ENCODE measurements at regions not wholly inside any gene's neighbourhood (a gene's known extent, or its start where the extent isn't known, plus 50 kb on each side); places are given as distances from the start of the nearest gene placed in this dataset.

DNA sequence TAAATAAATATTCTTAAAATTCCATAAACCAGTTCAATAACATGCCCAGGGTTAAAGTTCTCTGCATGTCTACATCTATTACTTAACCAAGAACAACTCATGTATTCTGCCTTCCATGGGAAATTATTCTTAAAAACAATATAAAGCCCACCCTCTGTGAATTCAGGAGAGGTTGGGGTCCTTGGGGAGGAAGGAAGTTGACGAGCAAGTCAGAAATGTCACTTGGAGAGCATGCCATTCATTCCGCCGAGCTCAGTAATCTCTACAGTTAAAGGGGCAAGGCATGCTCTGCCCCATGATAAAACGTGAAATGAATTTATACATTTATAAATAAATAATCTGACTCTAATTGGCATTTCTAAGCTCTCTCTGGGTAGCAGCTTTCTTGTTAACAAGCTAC lies 405.1 kb downstream of the TOX3 start (continued):
- TF ChIP-seq, protein P1, sequence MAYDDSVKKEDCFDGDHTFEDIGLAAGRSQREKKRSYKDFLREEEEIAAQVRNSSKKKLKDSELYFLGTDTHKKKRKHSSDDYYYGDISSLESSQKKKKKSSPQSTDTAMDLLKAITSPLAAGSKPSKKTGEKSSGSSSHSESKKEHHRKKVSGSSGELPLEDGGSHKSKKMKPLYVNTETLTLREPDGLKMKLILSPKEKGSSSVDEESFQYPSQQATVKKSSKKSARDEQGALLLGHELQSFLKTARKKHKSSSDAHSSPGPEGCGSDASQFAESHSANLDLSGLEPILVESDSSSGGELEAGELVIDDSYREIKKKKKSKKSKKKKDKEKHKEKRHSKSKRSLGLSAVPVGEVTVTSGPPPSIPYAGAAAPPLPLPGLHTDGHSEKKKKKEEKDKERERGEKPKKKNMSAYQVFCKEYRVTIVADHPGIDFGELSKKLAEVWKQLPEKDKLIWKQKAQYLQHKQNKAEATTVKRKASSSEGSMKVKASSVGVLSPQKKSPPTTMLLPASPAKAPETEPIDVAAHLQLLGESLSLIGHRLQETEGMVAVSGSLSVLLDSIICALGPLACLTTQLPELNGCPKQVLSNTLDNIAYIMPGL (CRISPR knock-in tag; IDR thresholded peaks at IDR 0.05; ENCODE audit: borderline replicate concordance in 1 of 2, low read depth in 1 of 2): no peak
- TF ChIP-seq EP300 (IDR thresholded peaks at IDR 0.05; ENCODE audit: low read depth in 2 of 2, low read length in 2 of 2): no peak
- no peak for TF ChIP-seq EP300 (CRISPR knock-in tag; IDR thresholded peaks at IDR 0.05; ENCODE audit: borderline replicate concordance)
- TF ChIP-seq KLF6 (CRISPR knock-in tag; IDR thresholded peaks at IDR 0.05): no peak
- TF ChIP-seq ATF1 (CRISPR knock-in tag; IDR thresholded peaks at IDR 0.05): no peak
- TF ChIP-seq ZNF543 (CRISPR knock-in tag; IDR thresholded peaks at IDR 0.05): no peak
- no peak for TF ChIP-seq ZNF354B (CRISPR knock-in tag; IDR thresholded peaks at IDR 0.05)

DNA sequence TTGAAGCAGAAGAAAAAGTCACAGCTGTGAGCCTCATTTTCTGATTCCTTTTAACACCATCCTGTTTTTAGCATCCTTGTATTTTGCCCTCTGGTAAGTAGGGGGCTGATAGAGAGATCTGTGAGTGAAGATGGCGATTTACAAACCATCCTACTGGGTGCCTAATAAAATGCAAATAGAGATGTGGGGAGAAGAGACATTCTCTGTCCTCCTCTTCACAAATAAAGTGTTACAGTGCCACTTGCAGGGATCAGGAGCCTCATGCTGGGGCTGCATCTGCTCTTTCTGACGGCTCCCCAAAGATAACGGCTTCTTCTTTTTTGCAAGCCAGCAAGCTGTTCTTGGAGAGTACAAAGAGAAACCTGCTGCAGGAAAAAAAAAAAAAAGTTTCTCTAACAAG lies 418.6 kb downstream of the TOX3 start:
- FAIRE-seq (no peak), DNase-seq (ENCODE audit: low spot score) (no peak), ATAC-seq (no peak)
- in situ Hi-C loops (cut with HindIII; ENCODE audit: extremely low pct_ligation_motif_present, low pct_unique_long_range_greater_than_20kb): no loop called here
- H3K36me3 ChIP-seq (replicated peaks in 1 of 2; ENCODE audit: control insufficient read depth in 1 of 2, insufficient read depth in 2 of 2, low read length in 2 of 2): no peaks in the 10 kb centered on the region
- no peak overlapping the region for H3K9ac ChIP-seq (ENCODE audit: insufficient read depth, low read depth, low read length)
- no TSS peak for BruUV-seq (replicated peaks)
- H3K4me2 ChIP-seq (ENCODE audit: low read depth, low read length): no peak overlapping the region
- H3K4me1 ChIP-seq (ENCODE audit: insufficient read depth, low read length): no peaks in the 10 kb centered on the region
- intact Hi-C loops (cut with micrococcal nuclease; ENCODE audit: unreplicated experiment): no loop called here
- no peaks in the 10 kb centered on the region for H3K9me3 ChIP-seq (ENCODE audit: low read length)
- no peak overlapping the region for H3K27ac ChIP-seq (ENCODE audit: extremely low read length, insufficient read depth, low read length)
- POLR2A ChIA-PET: no interaction called here
- CTCF ChIA-PET (ENCODE audit: low intra/inter-chr PET ratio, low total read pairs): no interaction called here
- H3K4me3 ChIP-seq (replicated peaks in 1 of 3; ENCODE audit: insufficient read depth in 1 of 3, low read depth in 2 of 3, low read length in 3 of 3): no peak overlapping the region
- H4K20me1 ChIP-seq (ENCODE audit: insufficient read depth, low read length): no peaks in the 10 kb centered on the region
- no peak overlapping the region for H2AFZ ChIP-seq (ENCODE audit: low read length)
- WGBS (ENCODE audit: low lambda C conversion rate): 0% methylated on average over 3 of the region's 3 CpGs
- no peaks in the 10 kb centered on the region for H3K79me2 ChIP-seq (ENCODE audit: insufficient read depth, low read length)
- H3K27me3 ChIP-seq (ENCODE audit: control insufficient read depth in 1 of 2, insufficient read depth in 2 of 2, low read length in 2 of 2): no peaks in the 10 kb centered on the region
- TF ChIP-seq ZFX (CRISPR knock-in tag; IDR thresholded peaks at IDR 0.05; ENCODE audit: low read depth) (no peak), ZNF367 (CRISPR knock-in tag; IDR thresholded peaks at IDR 0.05; ENCODE audit: borderline replicate concordance) (no peak), YEATS2 (CRISPR knock-in tag; IDR thresholded peaks at IDR 0.05; ENCODE audit: borderline replicate concordance) (no peak), MAZ (IDR thresholded peaks at IDR 0.05; ENCODE audit: borderline replicate concordance, low read depth, low read length) (no peak), MAZ (CRISPR knock-in tag; IDR thresholded peaks at IDR 0.05; ENCODE audit: low read depth) (no peak), ZNF441 (CRISPR knock-in tag; IDR thresholded peaks at IDR 0.05; ENCODE audit: borderline replicate concordance) (no peak)
- TF ChIP-seq, protein P2, sequence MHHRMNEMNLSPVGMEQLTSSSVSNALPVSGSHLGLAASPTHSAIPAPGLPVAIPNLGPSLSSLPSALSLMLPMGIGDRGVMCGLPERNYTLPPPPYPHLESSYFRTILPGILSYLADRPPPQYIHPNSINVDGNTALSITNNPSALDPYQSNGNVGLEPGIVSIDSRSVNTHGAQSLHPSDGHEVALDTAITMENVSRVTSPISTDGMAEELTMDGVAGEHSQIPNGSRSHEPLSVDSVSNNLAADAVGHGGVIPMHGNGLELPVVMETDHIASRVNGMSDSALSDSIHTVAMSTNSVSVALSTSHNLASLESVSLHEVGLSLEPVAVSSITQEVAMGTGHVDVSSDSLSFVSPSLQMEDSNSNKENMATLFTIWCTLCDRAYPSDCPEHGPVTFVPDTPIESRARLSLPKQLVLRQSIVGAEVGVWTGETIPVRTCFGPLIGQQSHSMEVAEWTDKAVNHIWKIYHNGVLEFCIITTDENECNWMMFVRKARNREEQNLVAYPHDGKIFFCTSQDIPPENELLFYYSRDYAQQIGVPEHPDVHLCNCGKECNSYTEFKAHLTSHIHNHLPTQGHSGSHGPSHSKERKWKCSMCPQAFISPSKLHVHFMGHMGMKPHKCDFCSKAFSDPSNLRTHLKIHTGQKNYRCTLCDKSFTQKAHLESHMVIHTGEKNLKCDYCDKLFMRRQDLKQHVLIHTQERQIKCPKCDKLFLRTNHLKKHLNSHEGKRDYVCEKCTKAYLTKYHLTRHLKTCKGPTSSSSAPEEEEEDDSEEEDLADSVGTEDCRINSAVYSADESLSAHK (CRISPR knock-in tag; IDR thresholded peaks at IDR 0.05; ENCODE audit: borderline replicate concordance): no peak
- TF ChIP-seq, protein P3, sequence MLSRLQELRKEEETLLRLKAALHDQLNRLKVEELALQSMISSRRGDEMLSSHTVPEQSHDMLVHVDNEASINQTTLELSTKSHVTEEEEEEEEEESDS (CRISPR knock-in tag; IDR thresholded peaks at IDR 0.05; ENCODE audit: borderline replicate concordance): no peak
- TF ChIP-seq, protein P4, sequence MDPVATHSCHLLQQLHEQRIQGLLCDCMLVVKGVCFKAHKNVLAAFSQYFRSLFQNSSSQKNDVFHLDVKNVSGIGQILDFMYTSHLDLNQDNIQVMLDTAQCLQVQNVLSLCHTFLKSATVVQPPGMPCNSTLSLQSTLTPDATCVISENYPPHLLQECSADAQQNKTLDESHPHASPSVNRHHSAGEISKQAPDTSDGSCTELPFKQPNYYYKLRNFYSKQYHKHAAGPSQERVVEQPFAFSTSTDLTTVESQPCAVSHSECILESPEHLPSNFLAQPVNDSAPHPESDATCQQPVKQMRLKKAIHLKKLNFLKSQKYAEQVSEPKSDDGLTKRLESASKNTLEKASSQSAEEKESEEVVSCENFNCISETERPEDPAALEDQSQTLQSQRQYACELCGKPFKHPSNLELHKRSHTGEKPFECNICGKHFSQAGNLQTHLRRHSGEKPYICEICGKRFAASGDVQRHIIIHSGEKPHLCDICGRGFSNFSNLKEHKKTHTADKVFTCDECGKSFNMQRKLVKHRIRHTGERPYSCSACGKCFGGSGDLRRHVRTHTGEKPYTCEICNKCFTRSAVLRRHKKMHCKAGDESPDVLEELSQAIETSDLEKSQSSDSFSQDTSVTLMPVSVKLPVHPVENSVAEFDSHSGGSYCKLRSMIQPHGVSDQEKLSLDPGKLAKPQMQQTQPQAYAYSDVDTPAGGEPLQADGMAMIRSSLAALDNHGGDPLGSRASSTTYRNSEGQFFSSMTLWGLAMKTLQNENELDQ (CRISPR knock-in tag; IDR thresholded peaks at IDR 0.05; ENCODE audit: borderline replicate concordance): no peak
